NOMO-1 (cell line): ENCODE measurements at regions not wholly inside any gene's neighbourhood (a gene's known extent, or its start where the extent isn't known, plus 50 kb on each side); places are given as distances from the start of the nearest gene placed in this dataset.

Experiments
- DNase-seq, 2 experiments: peaks; one replicate each; lab custom pipeline; 2025; ENCODE audit not compliant: unreplicated experiment in 2 of 2; lab: John Stamatoyannopoulos, UW

DNA sequence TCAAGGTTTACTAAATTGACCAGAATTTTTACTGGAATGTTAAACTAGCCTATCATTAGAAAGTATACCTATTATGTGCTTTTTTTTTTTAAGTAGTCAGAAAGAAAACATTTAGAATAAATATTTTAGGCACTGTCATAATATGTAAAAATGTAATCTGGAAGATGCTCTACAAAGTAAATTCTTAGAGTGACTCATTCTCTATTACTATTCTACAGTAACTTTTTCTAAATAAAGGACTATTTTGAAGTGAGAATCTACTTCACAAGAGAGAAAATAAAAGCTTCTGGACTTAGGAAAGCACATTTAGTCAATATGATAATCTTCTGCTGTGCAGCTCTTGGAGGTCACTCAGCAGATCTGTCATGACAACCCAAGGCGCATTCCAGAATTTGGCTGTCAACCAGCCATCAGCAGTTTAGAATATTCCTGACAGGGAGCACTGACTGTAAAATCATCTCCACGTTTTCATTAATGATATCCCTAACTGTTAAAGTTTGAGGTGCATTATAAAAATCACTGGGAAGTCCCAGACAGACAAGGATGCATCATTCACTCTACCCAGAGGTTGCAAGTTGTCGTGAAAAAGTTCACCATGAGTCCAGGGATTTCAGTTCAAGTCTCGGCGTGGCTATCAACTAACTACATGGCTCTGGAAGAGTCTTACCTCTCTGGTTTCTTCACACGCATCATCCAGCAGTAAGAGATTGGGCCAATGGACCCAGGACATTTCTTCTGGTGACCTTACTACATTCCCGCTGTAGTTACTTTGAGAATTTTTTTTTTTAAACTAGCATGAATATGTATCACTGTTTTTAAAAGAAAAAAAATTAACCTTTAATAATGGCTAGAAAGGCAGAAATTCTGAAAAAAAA lies 374.9 kb downstream of the GJA1 start:
- DNase-seq, result no peak

GRCh38 chr6:121811106-121811505 lies 375.7 kb downstream of the GJA1 start:
- no peak for DNase-seq

DNA sequence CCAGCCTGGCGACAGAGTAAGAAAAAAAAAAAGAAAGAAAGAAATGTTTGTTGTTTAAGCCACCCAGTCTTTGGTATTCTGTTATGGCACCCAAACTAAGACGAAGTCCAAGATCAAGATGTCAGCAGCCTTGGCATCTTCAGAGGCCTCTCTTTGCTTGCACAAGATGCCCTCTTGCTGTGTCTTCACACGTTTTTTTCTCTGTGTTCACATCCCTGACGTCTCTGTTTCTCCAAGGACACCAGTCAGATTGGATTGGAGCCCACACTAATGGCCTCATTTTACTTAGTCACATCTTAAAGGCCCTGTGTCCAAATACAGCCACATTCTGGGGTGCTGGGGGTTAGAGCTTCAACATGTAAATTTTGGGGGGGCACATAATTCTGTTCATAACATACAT lies 380.9 kb downstream of the GJA1 start:
- DNase-seq, result no peak

DNA sequence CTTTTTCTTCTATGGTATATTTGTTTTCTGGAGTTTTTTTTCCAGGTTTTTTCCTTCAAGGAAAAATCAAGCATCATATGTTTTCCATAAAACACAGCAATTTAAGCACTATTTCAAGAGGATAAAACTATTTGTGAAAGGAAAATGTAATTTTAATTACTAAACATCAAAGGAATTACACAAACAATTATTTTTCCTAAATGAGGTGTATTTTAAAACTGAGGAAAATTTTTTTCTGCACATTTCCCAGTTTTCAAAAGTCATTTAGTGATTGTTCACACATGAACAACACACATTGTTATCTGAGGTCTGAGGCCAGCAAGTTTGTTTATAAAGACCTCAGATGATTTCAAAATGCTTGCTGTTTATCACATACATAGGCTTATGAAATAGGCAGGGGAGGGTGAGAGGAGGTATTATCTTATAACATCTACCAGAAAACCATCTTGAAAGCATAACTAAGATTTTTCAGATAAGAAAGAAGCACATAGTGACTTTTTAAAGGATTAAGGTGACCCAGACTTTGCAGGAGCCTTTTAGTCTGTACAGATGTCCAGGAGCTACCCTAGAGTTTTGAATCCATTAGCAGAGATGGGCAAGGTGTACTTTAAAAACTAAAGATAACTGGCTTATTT lies 381.6 kb downstream of the GJA1 start:
- no peak for DNase-seq

GRCh38 chr6:121823437-121823851 lies 388.0 kb downstream of the GJA1 start:
- no peak for DNase-seq

DNA sequence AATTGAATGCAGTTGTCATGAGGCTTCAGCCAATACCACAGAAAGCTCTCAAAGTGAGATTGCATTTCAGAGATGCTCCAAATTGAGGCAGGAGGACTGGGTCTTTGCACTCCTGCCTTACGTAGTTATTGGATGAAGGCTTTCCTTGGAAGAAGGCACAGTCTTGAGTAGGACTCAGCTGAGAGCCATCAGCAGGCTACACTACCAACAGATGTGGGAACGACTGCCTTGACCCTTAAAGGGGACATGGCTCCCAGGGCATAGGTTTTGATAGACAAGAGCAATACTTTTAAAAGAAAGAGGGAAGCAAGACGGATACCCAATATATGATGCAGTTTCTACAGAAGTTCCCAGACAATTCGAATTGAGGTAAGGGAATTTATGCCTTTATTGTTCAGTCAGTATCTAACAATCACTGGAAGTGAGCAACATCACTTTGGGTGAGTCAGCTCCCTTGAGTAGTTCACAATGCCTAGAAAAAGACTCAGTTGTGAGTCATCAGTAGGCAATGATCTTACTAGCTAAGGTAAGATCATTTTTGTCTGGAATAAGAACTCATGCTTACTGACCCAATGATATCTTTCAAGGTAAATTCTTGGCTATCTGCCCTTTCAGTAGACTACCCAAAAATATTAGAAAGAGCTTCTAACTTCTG lies 390.8 kb downstream of the GJA1 start:
- no peak for DNase-seq

GRCh38 chr6:121828146-121828886 lies 392.9 kb downstream of the GJA1 start:
- no peak for DNase-seq

- DNase-seq, result no peak
These were observed 395.3 kb downstream of the GJA1 start for GRCh38 chr6:121830736-121831135.

DNA sequence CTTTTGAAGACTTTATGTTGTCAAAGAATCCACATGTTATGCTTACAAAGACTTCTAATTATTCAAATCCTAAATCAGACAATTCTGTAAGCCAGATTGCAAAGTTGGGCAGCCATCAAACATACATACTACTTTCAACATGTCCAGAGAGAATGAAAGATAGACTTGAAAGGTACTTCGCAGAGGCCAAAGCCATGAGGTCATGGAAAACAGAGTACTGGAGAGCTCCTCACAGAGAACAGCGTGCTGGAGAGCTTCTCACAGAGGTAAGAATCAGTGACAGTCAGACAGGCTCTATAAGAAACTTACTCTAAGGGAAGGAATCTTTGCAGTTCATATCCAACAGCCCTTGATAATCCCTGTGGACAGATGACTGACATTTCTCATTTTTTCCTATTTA lies 400.2 kb downstream of the GJA1 start:
- no peak for DNase-seq

GRCh38 chr6:121837545-121838229 lies 402.2 kb downstream of the GJA1 start:
- DNase-seq, result no peak

DNA sequence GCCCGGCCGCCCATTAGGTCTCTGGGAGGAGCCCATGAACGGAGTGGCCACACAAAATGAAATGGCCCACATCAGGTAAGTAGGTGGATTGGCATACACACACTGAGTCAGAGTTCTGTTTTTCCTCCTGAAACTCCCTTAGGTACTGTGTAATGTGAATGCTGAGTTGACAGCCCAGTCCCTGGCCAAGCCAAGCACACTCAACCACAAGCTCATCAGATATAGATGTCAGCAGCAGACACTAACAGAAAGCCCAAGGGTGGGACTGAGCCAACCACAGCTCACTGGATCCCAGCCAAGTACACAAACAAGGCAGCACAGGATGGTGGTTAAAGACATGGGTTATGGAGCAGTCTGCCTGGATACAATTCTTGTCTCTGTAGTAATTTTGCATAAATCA lies 403.4 kb downstream of the GJA1 start:
- no peak for DNase-seq

- DNase-seq, result no peak
These were observed 404.4 kb downstream of the GJA1 start for GRCh38 chr6:121839896-121840295.

DNA sequence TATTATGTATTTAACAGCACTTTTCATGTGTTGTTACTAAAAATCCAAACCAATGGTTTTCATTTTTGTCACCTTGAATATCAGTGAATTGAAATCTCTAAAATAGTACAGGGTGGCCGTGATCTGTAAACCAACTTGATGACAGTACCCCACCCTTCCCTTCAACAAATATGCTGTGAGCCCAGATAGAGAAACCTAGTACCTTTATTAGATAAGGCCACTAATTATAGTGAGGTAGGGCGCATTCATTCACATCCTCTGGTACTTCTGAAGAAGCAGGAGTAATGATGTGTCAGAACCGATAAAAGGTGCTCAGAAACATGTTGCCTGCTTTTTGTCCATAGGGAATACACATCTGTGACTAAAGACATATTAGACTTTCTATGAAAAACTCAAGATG lies 409.5 kb downstream of the GJA1 start:
- no peak for DNase-seq

DNA sequence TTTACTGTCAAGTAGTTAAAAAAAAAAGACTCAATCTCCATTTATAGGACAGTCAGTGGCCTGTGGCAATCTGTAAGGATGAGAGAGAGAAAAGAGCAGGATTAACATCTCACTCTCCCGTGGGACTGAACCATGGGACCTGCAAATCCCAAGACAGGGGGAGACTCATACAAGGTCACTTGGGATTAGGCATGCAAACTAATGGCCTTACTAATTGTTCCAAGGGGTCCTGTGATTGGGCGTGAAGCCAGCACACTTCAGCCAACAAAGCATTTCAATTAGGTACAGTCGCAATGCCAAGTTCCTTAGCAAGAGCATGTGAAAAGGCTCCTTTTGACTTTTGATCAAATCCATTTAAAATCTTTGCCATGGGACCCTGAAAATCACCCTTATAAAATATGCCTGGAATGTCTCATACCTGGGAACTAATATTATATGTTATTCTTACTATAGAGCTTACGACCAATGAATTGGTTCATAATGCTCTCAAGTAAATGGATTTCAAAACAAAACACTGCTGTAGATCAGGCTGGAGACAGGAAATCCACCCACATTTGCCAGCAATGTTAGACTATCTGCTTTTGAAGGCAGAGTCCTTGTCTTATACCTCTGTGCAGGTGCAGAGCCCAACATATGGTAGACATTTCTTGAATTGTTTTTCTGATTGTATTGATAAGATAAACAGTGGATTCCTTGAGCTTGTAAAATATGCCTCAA lies 412.5 kb downstream of the GJA1 start:
- DNase-seq, result no peak

DNA sequence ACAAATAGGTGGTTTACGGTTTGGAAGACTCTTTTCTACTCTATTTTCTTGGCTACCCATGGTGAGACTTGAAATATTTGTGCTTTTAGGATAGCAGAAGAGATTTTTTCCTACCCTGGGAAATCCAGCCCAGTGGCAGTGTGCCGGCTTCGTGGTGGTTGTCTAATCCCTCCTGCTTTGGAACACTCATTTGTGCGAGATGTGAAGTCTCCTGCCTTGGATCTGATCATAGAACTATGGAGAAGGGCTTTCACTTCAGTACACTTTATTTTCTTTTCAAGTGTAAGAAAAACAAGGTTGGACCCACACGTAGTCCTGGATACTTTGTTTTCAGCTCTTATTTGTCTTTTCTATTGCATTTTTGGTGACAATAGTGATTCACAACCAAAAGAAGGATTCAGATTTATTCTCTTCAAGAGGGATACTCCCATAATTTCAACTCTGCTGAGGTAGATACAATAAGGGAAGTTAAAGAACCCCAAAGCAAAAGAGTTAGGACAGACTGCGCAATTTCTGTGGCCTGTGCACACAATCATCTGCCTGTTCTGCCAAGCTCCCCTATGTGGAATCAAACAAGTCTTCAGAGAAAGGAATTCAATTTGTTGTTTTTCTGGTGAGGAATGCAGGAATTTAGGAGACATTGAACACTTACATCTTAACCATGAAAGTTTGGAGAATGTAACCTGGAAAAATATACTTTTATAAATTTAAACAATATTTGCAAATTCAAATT lies 413.2 kb downstream of the GJA1 start:
- DNase-seq, result no peak

DNA sequence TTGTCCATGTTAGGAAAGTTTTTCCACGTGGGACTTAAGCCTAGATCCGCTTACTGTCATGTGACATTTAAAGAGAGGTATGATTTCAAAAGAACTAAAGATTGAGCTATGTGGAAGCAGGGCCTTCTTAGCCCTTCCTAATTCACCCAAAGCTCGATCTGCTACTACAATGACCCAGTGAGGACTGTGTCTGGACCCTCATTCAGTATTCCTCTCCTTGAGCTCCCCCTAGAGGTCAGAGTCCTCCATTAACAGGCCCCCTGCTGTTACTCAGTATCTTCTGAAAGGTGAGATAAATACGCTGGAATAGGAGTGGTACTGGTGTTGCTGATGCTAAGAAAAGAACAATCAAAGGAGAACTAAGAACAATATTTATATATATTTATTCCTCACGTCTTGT lies 414.0 kb downstream of the GJA1 start:
- DNase-seq, result peak in 1 of 2 experiments; percentile 14

- no peak for DNase-seq
These were observed 415.6 kb downstream of the GJA1 start for GRCh38 chr6:121851056-121851455.

DNA sequence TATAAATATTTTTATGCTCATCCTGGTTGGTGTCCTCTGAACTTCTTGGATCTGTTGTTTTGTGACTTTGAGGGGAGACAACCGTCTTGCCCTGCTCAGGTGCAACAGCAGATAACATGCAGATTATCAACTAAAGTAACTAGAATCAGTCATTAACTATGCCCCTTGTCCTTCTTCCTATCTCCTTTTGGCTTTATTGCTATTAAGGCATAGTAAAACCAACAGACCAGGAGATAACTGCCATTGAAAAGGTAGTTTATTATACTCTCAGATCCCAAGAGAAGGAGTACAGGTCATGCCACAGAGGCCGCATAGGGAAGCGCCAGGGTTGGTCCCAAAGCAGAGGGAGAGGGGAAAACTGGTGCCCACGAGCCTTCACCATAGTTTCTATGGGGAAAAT lies 418.2 kb downstream of the GJA1 start:
- no peak for DNase-seq

GRCh38 chr6:121855521-121855920 lies 420.1 kb downstream of the GJA1 start:
- DNase-seq, result no peak
